GM18508 (cell line): ENCODE measurements at regions not wholly inside any gene's neighbourhood (a gene's known extent, or its start where the extent isn't known, plus 50 kb on each side); places are given as distances from the start of the nearest gene placed in this dataset.
"Not testable (repeated sequence)": the region's sequence is repeated elsewhere in the genome, so short reads cannot be mapped to it uniquely, and the experiment has no call there.

ENCODE experiments used
- ATAC-seq: cut with Tn5 transposase; IDR thresholded peaks from one replicate; pipeline ENCODE4 v1.9.1; 2021; ENCODE audit warnings: moderate number of reproducible peaks; ENCODE audit not compliant: insufficient read depth, unreplicated experiment

DNA sequence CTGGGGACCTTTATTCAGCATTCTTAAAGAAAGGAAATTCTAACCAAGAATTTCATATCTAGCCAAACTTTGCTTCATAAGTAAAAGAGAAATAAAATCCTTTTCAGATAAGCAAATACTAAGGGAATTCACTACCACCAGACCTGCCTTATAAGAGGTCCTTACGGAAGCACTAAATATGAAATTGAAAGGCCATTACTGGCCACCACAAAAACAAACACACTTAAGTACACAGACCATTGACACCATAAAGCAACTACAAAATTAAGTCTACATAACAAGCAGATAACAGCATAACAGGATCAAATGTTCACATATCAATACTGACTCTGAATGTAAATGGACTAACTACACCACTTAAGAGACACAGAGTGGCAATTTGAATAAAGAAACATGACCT lies 361.4 kb upstream of the POU5F2 start:
- no peak for ATAC-seq

DNA sequence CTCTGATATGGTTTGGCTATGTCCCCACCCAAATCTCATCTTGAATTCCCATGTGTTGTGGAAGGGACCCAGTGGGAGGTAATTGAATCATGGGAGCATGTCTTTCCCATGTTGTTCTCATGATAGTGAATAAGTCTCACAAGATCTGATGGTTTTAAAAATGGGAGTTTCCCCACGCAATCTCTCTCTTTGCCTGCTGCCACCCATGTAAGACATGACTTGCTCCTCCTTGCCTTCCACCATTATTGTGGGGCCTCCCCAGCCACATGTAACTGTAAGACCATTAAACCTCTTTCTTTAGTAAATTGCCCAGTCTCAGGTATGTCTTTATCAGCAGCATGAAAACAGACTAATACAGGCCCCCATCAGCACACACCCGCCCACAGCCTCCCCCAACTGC lies 356.0 kb upstream of the POU5F2 start:
- not testable (repeated sequence) for ATAC-seq

DNA sequence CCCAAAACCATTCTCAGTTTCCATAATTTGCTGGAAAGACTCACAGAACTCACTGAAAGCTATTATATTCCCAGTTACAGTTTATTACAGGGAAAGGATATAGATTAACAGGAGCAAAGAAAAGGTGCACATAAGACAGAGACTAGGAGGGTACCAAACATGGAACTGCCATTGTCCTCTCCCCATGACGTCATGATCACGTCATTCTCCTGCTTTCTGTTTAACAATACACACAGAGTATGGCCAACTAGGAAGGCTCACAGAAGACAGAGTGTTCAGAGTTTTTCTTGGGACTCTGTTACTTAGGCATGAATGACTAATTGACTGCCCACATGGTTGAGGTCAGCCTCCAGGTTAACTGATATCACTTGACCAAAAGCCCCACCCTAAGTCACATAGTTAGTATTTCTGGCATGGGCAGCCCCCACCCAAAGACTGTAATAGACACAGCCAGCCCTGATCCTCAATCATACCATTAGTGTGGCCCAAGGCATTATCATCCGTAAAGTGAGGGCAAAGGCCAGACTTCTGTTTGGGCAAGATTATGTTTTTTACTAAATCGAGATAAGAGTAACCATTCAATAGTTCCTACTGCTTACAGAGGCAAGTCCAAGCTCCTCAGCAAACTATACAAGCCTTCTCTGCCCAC lies 353.5 kb upstream of the POU5F2 start:
- no peak for ATAC-seq

DNA sequence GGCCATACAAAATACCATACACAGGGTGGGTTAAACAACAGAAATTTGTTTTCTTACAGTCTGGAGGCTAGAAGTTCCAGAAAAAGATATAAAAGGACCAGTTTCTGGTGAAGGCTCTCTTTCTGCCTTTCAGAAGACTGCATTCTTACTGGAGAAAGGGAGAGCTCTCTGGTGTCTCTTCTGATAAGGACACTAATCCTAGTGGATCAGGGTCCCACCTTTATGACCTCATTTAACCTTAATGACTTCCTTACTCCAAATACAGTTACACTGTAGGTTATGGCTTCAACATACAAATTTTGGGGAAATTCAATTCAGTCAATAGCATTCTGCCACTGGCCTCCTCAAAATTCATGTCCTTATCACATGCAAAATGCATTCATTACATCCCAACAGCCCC lies 351.9 kb upstream of the POU5F2 start:
- ATAC-seq = no peak

DNA sequence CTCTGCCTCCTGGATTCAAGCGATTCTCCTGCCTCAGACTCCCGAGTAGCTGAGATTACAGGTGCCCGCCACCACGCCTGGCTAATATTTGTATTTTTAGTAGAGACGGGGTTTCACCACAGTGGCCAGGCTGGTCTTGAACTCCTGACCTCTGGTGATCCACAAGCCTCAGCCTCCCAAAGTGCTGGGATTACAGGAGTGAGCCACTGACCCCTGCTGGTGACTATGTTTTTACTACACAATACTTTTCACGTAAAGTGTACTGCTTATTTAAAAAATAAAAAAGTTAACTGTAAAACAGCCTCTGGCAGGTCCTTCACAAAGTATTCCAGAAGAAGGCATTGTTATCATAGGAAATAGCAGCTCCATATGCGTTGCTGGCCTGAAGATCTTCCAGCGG lies 345.2 kb upstream of the POU5F2 start:
- not testable (repeated sequence) for ATAC-seq

DNA sequence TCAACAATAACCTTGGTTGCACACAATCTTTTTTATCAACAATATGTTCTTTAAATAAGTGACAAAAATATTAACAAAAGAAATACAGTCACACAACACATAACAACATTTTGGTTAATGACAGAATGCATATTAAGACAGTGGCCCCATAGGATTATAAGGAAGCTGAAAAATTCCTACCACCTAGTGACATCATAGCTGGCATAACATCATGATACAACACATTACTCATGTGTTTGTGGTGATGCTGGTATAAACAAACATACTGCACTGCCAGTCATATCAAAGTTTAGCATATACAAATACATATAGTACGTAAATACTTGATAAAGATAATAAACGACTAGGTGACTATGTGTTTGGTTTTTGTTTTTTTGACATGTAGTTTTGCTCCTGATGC lies 344.8 kb upstream of the POU5F2 start:
- no peak for ATAC-seq

DNA sequence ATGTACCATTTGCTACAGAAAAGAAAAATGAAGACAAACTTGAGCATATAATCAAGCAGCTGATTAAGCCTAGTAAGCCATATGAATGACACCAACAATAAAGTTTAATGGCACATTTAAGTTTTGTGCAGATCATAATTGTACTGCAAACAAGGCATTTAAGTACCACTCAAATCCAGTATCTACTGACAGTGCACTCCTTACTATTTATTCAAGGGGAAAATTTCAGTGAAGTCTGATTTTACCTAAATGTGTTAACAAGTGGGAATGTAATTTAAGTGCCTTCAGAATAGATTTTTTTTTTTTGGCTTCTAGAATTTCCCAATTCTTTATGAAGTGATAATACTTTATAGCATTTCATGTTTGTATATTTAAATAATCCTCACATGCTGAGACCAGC lies 341.0 kb upstream of the POU5F2 start:
- ATAC-seq = no peak

DNA sequence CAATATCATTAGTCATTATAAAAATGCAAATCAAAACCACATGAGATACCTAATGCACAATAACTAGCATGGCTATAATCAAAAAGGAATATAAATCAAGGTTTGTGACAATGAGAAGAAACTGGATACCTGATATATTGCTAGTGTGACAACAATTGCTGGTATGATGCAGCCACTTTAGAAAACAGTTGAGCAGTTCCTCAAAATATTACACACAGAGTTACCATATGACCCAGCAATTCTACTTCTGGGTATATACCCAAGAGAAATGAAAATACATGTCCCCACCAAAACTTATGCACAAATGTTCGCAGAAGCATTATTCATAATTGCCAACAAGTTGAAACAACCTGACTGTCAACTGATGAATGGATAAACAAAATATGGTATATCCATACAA lies 339.7 kb upstream of the POU5F2 start:
- no peak for ATAC-seq

DNA sequence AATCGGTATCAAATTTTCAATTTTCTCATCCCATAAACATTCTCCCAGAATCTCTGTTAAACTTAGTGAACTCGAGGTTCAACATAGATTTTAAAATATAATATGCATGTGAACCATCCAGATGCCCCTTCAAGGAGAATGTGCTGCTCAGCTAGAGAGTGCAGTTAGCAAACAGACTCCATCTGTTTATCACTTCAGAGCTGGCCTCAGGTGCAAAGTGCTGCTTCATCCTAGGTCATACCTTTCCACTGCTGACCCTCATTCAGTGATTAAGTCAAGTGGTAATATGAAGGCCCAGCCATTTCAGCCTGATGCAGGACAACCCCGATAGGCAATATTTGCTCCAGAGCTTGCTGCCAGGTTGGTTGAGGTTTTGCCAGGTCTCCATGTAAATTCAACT lies 339.0 kb upstream of the POU5F2 start:
- no peak for ATAC-seq

DNA sequence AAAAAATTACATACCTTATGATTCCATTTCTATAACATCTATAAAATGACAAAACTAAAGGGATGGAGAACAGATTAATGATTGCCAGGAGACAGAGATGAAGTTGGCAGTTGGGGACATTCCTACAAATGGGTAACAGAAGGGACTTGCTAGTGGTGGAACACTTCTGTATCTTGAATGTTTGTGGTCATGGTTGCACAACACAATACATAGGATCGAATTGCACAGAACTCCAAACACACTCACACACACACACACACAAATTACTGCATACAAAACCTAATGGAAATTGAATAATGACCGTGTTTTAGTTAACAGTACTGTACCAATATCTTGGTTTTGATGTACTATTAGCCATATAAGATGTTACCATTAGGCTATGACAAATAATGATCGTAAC lies 330.7 kb upstream of the POU5F2 start:
- ATAC-seq = no peak

DNA sequence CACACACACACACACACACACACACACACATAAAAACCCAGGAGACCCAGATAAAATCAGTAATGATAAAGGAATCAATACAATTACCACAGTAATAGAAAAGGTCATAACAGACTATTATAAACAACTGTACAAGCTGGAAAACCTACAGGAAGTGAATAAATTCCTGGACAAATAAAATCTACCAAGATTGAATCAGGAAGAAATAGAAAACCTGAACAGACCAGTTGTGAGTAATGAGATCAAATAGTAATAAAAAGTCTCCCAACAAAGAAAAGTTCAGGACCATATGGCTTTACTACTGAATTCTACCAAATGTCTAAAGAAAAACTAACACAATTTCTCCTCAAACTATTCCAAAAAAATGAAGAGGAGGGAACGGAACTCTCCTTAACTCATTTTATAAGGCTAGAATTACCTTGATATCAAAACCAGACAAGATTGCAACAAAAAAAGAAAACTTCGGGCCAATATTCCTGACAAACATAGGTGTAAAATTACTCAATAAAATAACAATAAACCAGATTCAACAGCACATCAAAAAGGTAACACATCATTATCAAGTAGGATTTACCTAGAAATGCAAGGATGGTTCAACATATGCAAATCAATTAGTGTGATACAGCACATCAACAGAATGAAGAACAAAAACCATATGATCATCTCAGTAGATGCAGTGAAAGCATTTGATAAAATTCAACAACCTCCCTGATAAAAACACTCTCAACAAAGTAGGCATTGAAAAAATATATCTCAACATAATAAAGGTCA lies 325.2 kb upstream of the POU5F2 start:
- ATAC-seq = no peak

DNA sequence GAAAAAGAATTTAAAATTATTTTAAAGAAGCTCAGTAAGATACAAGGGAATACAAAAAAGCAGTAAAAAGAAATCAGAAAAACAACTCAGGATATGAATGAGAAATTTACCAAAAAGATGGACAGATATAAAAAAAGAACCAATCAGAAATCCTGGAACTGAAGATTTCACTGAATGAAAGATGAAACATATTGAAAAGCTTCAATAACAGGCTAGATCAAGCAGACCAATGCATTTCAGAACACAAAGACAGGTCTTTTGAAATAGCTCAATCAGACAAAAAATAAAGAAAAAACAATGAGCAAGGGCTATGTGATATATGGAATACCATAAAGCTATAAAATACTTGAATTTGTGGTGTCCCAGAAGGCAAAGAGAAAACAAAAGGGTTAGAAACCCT lies 322.6 kb upstream of the POU5F2 start:
- ATAC-seq = no peak

DNA sequence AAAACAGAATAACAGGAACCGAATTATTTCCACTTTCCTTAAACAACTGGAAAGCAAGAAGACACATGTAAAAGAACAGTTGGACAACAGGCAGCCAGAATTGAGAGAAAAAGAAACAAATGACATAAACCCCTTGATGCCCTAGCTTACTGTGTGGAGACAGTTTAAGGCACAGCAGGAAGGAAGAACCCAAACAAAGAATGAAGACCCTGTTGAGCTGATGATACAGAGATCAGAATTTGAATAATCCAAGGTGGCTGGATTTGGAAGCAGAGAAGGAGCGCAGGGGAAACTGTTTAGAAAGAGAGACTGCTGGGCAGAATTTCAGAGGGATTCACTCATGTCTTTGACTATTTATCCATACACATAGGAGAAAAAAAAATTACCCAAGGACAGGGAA lies 316.3 kb upstream of the POU5F2 start:
- no peak for ATAC-seq

DNA sequence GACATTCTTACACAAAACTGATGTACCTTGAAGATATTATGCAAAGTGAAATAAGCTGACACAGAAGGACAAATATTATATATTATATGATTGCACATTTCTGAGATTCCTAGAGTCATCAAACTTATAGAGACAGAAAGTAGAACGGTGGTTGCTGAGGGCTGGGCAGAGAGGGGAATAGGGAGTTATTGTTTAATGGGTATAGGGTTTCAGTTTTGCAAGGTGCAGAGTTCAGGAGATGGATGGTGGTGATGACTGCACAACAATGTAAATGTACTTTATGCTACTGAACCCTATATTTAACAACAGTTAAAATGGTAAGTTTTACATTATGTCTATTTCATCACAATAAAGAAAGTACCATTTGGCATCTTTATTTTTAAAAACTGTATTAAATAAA lies 315.8 kb upstream of the POU5F2 start:
- ATAC-seq = no peak

DNA sequence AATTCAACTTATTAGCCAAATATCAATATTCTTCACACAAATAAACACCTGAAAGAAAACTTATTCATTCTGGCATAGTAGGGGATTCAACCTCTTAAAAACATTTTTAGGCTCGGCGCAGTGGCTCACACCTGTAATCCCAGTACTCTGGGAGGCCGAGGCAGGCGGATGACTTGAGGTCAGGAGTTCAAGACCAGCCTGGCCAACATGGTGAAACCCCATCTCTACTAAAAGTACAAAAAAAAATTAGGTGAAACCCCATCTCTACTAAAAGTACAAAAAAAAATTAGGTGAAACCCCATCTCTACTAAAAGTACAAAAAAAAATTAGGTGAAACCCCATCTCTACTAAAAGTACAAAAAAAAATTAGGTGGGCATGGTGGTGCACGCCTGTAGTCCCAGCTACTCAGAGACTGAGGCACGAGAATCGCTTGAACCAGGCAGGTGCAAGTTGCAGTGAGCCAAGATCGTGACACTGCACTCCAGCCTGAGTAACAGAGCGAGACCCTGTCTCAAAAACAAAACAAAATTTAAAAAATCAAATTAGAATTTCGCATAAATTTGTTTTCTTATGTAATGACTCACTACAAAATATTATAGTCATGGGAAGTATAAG lies 308.0 kb upstream of the POU5F2 start:
- not testable (repeated sequence) for ATAC-seq

DNA sequence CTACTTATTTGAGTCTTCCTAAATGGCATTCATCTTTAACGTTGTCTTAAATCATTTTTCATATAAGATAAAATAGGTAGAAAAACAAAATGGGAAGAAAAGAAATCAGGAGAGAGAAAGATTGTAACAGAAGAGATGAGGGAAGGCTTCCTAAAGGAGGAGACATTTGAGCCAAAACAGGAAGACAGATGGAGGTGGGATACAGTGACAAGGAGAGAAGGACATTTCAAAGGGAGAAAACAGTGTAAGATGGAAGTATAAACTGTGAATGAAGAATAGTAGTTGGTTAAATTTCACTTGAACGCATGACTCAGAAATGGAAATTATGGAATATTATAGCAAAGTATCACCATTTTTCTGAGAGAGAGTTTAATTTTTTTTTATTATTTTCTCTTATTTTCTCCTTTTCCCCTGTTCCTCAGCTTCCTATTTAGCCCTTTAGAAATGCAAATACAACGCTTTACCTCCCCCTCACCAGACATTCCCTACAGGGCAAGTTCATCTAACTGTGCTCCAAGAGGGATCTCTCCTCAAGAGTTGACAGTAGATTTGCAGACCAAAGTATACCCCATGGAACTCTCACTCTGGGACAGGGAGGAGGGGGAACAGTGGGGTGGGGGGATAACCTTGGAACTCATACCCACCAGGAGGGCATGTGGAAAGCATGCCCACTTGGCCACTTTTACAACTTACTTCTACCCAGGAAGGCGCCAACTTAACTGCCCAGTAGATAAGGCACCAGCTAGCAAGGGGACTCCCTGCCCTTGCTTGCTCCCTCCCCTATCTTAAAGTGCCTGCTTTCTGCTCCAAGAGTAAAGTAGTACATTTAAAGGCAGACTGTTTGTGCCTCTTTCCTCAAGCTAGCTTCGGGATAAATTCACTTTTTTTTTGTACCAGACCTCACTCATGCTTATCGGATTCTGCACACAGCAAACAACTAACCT lies 304.7 kb upstream of the POU5F2 start:
- ATAC-seq = no peak

DNA sequence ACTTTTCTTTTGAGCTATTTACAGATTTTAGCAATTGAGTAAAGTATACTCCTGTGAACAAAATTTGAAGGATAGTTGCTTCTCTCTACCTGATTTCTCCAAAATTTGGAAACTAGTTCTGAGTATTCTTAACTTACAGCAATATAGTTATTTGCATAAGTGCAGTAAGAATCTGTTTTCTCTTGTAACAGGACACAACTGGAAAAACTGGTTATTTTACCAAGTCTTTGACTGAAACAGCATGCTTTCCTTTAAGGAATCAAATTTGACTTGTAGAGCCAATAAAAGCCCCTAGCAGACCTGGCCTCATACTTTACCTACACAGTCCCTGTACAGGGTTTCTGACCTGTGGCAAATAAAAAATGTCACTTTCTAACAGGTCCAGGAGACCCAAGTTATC lies 301.9 kb upstream of the POU5F2 start:
- ATAC-seq = no peak

DNA sequence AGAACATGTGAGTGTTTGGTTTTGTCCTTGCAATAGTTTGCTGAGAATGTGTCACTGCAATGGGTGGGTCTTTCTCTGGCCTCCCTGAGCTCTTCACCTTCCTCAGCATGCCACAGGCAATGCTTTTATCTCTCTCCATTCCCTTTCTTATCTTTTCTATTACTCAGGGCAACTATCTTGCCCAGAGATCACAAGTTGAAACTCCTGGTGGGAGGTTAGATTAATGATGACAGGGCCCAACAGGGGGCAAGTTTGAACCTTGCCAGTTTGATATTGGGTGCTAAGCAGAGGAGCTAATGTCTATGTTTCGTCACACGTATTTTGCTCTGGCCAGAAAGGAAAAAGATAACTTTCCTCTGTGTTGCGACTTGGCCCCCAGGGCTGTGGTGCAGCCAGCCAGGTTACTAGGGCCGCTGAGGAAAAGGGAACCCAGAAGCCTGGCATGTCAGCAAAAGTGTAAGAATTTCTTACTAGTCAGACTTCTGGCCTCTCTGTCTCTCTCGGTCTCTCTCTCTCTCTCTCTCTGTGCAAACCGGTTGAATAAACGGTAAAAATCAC lies 299.3 kb upstream of the POU5F2 start:
- ATAC-seq = no peak

DNA sequence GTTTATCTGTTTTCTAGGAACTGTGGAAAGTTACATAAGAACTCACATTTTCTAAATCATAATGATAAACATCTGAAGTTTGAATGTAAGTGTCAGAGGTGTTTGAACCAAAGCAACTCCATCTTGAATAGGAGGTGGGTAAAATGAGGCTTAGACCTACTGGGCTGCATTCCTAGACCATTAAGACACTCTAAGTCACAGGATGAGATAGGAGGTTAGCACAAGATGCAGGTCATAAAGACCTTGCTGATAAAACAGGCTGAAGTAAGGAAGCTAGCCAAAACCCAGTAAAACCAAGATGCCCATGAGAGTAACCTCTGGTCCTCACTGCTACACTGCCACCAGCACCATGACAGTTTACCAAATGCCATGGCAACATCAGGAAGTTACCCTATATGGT lies 297.7 kb upstream of the POU5F2 start:
- no peak for ATAC-seq

DNA sequence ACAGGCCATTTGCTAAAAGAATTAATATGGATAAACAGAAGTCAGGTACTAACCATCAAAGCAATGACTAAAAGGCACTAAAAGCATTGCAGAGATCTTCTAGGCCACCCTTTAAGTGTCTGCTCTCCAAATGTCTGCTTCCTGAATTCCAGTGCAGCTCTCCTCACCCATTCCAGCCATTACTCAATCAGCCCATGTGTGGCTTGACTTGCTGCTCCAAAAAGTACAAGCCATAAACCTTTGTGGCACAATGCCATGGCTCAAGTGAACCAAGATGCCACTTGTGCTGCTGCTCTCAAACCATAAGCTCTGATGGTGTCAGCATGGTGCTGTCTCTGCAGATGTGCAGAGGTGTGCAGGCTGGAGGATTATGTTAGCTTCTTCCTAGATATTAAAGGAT lies 290.2 kb upstream of the POU5F2 start:
- no peak for ATAC-seq
